ENCODE measurements at regions not wholly inside any gene's neighbourhood (a gene's known extent, or its start where the extent isn't known, plus 50 kb on each side); places are given as distances from the start of the nearest gene placed in this dataset.

GRCh38 chr15:79204886-79205675 is 77.4 kb upstream of the ANKRD34C start:
- no peak overlapping the region for H2AFZ ChIP-seq (ENCODE audit: low read depth)
- no peak overlapping the region for H3K4me3 ChIP-seq (ENCODE audit: low read depth in 2 of 2, low read length in 1 of 2)
- no peaks in the 10 kb centered on the region for H3F3A ChIP-seq (replicated peaks; ENCODE audit: insufficient read depth)
- WGBS (ENCODE audit: low lambda C conversion rate) = 39% methylated on average over 13 of the region's 16 CpGs
- H4K20me1 ChIP-seq (ENCODE audit: insufficient read depth) = no peaks in the 10 kb centered on the region
- H3K4me2 ChIP-seq = no peak overlapping the region
- H3K27ac ChIP-seq (ENCODE audit: low read depth in 2 of 2, low read length in 1 of 2) = no peak overlapping the region
- CTCF ChIA-PET = interaction anchor here (0.9 to 5.3 kb wide), 5 partner anchors 14 to 298 kb away, joined by 3 to 37 read pairs (median 5); no protein-coding TSS in a partner anchor
- H3K36me3 ChIP-seq (replicated peaks in 1 of 2; ENCODE audit: control insufficient read depth in 1 of 2, insufficient read depth in 2 of 2, low read length in 1 of 2) = no peaks in the 10 kb centered on the region
- no peaks in the 10 kb centered on the region for H3K27me3 ChIP-seq (ENCODE audit: insufficient read depth)
- TF ChIP-seq FOXJ3 (CRISPR knock-in tag; IDR thresholded peaks at IDR 0.05) (no peak), RAD21 (IDR thresholded peaks at IDR 0.05; ENCODE audit: low read length) (no peak), USF1 (IDR thresholded peaks at IDR 0.05; ENCODE audit: borderline replicate concordance, low read depth) (no peak), TAF1 (IDR thresholded peaks at IDR 0.05; ENCODE audit: borderline replicate concordance, low read depth, low read length) (no peak), RCOR1 (IDR thresholded peaks at IDR 0.05; ENCODE audit: low read length) (no peak), EZH2phosphoT487 (IDR thresholded peaks at IDR 0.05; ENCODE audit: borderline replicate concordance, low read depth) (no peak), TEAD4 (IDR thresholded peaks at IDR 0.05; ENCODE audit: borderline replicate concordance, insufficient read depth) (no peak), JUND (IDR thresholded peaks at IDR 0.05) (no peak), TCF12 (IDR thresholded peaks at IDR 0.05) (no peak), FOSL2 (IDR thresholded peaks at IDR 0.05; ENCODE audit: borderline replicate concordance, low read depth) (no peak), GATA2 (CRISPR knock-in tag; IDR thresholded peaks at IDR 0.05) (no peak)
- TF ChIP-seq, protein P1, sequence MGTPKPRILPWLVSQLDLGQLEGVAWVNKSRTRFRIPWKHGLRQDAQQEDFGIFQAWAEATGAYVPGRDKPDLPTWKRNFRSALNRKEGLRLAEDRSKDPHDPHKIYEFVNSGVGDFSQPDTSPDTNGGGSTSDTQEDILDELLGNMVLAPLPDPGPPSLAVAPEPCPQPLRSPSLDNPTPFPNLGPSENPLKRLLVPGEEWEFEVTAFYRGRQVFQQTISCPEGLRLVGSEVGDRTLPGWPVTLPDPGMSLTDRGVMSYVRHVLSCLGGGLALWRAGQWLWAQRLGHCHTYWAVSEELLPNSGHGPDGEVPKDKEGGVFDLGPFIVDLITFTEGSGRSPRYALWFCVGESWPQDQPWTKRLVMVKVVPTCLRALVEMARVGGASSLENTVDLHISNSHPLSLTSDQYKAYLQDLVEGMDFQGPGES (IDR thresholded peaks at IDR 0.05; ENCODE audit: low read depth, low read length) = no peak
- TF ChIP-seq, protein P2, sequence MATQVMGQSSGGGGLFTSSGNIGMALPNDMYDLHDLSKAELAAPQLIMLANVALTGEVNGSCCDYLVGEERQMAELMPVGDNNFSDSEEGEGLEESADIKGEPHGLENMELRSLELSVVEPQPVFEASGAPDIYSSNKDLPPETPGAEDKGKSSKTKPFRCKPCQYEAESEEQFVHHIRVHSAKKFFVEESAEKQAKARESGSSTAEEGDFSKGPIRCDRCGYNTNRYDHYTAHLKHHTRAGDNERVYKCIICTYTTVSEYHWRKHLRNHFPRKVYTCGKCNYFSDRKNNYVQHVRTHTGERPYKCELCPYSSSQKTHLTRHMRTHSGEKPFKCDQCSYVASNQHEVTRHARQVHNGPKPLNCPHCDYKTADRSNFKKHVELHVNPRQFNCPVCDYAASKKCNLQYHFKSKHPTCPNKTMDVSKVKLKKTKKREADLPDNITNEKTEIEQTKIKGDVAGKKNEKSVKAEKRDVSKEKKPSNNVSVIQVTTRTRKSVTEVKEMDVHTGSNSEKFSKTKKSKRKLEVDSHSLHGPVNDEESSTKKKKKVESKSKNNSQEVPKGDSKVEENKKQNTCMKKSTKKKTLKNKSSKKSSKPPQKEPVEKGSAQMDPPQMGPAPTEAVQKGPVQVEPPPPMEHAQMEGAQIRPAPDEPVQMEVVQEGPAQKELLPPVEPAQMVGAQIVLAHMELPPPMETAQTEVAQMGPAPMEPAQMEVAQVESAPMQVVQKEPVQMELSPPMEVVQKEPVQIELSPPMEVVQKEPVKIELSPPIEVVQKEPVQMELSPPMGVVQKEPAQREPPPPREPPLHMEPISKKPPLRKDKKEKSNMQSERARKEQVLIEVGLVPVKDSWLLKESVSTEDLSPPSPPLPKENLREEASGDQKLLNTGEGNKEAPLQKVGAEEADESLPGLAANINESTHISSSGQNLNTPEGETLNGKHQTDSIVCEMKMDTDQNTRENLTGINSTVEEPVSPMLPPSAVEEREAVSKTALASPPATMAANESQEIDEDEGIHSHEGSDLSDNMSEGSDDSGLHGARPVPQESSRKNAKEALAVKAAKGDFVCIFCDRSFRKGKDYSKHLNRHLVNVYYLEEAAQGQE (IDR thresholded peaks at IDR 0.05; ENCODE audit: low read depth, low read length) = no peak
- H3K79me2 ChIP-seq (ENCODE audit: insufficient read depth) = no peaks in the 10 kb centered on the region
- no peaks in the 10 kb centered on the region for H3K4me1 ChIP-seq (ENCODE audit: control insufficient read depth in 1 of 2, insufficient read depth in 2 of 2, low read depth in 1 of 2, low read length in 1 of 2)
- no peaks in the 10 kb centered on the region for H3K9me2 ChIP-seq
- no peak overlapping the region for H3K9ac ChIP-seq
- no peak for DNase-seq
- H3K9me3 ChIP-seq = no peaks in the 10 kb centered on the region
- POLR2A ChIA-PET = no interaction called here
